GM20000 (cell line): ENCODE measurements at regions not wholly inside any gene's neighbourhood (a gene's known extent, or its start where the extent isn't known, plus 50 kb on each side); places are given as distances from the start of the nearest gene placed in this dataset.
"Not testable (repeated sequence)": the region's sequence is repeated elsewhere in the genome, so short reads cannot be mapped to it uniquely, and the experiment has no call there.

Experiments
- DNase-seq: peaks from one replicate; pipeline ENCODE4 v3.0.0; 2012; ENCODE audit warnings: low spot score
- TF ChIP-seq, protein P1 (sequence below): IDR thresholded peaks from 2 replicates; pipeline ENCODE4 v1.5.1; 2012; ENCODE audit warnings: mild to moderate bottlenecking, control low read depth; ENCODE audit errors: extremely low read depth, missing control alignments

GRCh38 chr22:27312966-27313855 lies 488.3 kb downstream of the MN1 start:
- no peak for DNase-seq
- TF ChIP-seq, protein P1, sequence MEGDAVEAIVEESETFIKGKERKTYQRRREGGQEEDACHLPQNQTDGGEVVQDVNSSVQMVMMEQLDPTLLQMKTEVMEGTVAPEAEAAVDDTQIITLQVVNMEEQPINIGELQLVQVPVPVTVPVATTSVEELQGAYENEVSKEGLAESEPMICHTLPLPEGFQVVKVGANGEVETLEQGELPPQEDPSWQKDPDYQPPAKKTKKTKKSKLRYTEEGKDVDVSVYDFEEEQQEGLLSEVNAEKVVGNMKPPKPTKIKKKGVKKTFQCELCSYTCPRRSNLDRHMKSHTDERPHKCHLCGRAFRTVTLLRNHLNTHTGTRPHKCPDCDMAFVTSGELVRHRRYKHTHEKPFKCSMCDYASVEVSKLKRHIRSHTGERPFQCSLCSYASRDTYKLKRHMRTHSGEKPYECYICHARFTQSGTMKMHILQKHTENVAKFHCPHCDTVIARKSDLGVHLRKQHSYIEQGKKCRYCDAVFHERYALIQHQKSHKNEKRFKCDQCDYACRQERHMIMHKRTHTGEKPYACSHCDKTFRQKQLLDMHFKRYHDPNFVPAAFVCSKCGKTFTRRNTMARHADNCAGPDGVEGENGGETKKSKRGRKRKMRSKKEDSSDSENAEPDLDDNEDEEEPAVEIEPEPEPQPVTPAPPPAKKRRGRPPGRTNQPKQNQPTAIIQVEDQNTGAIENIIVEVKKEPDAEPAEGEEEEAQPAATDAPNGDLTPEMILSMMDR = no peak

GRCh38 chr22:27314276-27314807 lies 487.2 kb downstream of the MN1 start:
- DNase-seq = no peak
- TF ChIP-seq, protein P1 = no peak

DNA sequence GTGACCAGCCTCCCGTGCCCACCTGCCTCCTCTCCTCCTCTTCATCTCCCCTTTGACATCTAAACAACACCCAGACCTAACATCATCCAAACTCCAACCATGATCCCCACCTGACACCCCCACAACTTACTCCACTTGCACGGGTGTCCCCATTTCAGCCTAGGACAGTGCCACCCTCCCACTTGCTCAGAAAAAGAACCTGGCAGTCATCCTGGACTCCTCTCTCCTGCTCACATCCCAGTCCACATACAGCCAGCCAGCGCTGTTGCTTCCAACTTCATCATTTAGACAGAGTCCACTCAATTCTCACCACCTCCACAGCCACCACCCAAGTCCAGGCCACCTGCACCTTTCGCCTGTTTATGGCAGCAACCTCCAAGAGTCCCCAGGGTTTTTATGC lies 485.7 kb downstream of the MN1 start:
- DNase-seq = no peak
- TF ChIP-seq, protein P1 = no peak

GRCh38 chr22:27317096-27317495 lies 484.5 kb downstream of the MN1 start:
- no peak for DNase-seq
- TF ChIP-seq, protein P1 = no peak

DNA sequence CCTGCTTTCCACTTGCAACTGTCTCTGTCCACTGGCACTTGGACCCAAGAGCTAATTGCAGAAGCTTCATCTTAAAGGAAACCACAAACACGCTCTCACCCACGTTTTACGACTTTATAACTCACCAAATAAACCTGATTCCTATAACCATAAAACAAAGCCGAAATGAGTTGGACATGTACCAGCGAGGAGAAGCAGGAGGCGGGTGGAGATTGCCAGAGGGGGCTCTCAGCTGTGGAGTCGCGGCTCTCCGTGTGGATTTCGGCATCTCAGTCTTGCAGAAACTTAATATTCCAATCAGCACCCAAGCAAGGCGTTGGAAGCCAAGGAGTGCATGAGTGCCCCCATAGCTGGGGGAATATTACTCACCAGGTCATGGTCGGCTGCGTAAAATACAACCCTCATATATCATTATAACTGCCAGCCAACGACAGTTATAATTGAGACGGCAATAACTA lies 483.6 kb downstream of the MN1 start:
- DNase-seq = no peak

GRCh38 chr22:27318516-27318915 lies 483.0 kb downstream of the MN1 start:
- DNase-seq = no peak

More for the DNA sequence above, 483.6 kb downstream of the MN1 start:
- TF ChIP-seq, protein P1 = no peak

GRCh38 chr22:27323661-27324060 lies 477.9 kb downstream of the MN1 start:
- no peak for DNase-seq
- TF ChIP-seq, protein P1 = no peak

More at GRCh38 chr22:27318516-27318915, 483.0 kb downstream of the MN1 start:
- TF ChIP-seq, protein P1 = no peak

GRCh38 chr22:27324908-27325307 lies 476.6 kb downstream of the MN1 start:
- DNase-seq = not testable (repeated sequence)
